Non-pigmented ciliary epithelial cell (primary cell): ENCODE measurements at regions not wholly inside any gene's neighbourhood (a gene's known extent, or its start where the extent isn't known, plus 50 kb on each side); places are given as distances from the start of the nearest gene placed in this dataset.
"Not testable (repeated sequence)": the region's sequence is repeated elsewhere in the genome, so short reads cannot be mapped to it uniquely, and the experiment has no call there.

Experiments used
- DNase-seq: peaks from one replicate; pipeline ENCODE4 v3.0.0-alpha.2; 2010; ENCODE audit warnings: low read depth

DNA sequence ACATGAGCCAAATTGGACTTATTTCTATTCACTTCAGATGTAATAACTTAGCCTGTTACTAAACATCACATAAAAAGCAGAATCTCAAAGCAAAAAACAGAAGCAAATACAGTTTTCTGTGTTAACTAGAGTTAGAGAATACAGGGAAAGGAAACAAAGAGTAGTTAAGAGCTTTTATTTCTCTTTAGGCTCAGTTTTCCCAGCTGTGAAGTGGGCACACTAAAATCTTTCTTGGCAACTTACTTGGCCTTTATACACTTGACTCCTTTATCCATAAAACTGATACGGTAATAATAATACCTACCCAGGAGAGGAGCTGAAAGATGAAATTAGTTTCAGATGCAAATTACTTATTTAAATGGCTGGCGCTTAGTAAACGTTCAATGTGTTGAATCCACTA is 132.8 kb upstream of the SPATS2L start:
- no peak for DNase-seq

DNA sequence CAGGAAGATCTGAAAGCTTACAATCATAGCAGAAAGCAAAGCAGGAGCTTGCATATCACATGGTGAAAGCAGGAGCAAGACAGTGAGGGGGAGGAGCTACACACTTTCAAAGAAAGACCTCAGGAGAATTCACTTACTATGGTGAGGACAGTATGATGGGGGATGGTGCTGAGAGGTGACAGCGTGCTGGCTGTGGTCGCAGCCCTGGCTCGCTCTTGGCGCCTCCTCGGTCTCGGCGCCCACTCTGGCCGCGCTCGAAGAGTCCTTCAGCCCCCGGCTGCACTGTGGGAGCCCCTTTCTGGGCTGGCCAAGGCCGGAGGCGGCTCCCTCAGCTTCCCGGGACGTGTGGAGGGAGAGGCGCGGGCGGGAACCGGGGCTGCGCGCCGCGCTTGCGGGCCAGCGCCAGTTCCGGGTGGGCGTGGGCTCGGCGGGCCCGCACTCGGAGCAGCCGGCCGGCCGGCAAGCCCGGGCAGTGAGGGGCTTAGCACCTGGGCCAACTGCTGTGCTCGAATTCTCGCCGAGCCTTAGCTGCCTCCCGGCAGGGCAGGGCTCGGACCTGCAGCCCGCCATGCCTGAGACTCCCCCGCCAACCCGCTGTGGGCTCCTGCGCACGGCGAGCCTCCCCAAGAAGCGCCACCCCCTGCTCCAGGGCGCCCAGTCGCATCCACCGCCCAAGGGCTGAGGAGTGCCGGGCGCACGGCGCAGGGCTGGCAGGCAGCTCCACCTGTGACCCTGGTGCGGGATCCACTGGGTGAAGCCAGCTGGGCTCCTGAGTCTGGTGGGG is 131.9 kb upstream of the SPATS2L start:
- no peak for DNase-seq

DNA sequence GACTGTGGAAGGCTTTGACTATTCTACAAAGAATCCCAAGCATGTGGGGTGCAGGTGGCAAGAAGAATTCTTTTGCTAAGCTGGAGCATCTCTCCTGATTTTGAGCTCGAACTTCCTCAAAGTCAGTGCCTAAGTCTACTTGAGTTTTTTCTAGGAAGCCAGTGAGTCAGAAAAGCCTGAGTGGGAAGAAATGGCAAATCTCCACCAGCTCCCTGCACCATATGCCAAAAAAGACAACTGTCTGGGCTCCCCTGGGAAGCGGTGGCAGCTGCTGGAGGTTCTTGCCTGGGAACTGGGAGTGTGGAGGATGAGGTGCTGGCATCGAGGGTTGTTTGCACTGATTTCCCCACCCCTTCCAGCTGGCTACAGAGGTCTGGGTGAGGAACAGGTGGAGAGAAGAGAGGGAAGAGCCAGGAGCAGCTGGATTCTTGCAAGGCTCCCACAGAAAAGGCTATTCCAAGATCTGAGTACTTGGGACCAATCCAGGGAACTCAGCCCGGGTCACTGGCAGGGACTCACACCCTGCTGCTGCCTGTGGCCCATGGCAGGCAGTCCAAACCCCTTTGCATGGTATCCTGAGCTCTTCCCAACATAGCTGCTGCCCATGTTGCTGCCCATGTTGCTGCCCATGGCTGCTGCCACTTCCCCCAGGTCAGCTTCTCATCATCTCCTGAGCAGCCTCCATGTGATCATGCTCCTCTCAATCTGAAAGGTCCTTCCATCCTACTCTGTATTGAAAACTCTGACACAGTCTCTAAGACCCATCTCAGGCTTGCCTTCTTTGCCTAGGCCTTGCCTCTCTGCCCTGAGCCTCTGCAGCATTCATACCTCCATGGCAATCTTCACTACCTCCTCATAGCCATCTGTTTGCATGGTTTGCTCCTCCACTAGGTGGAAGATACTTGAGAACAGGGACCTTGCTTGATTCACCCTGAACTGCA is 128.3 kb upstream of the SPATS2L start:
- no peak for DNase-seq

DNA sequence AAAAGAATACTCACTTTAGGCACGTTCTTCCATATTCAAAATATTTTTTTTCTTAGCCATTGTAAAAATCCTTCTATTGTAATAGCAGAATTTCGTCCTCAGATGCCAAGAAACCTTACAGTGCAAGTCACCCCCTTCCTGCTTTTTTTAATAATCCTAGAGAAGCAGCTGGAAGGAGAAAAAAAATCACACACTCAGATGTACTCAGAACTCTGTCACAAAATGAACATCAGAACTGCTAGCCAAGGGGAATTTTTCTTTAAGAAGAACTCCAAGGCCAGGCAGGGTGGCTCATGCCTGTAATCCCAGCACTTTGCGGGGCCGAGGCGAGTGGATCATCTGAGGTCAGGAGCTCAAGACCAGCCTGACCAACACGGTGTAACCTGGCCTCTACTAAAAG is 127.3 kb upstream of the SPATS2L start:
- DNase-seq = no peak

DNA sequence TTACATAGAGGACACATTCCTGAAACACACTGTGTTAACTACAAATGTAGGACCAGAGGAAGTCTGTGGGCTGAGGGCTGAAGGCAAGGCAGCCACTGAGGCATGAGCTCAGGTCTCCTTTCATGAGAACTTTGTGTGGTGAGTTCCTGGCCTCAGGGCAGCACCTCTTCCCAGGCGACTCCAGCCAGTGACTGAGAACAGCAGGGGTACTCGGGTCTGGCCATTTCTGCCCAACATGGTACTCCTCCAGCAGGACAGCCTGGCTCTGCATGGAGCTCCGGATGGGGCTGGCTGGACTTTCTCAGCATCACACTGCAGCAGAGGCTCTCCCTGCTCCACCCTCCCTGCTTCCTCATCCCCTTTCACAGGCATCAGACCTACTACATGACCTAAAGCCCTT is 125.5 kb upstream of the SPATS2L start:
- no peak for DNase-seq

DNA sequence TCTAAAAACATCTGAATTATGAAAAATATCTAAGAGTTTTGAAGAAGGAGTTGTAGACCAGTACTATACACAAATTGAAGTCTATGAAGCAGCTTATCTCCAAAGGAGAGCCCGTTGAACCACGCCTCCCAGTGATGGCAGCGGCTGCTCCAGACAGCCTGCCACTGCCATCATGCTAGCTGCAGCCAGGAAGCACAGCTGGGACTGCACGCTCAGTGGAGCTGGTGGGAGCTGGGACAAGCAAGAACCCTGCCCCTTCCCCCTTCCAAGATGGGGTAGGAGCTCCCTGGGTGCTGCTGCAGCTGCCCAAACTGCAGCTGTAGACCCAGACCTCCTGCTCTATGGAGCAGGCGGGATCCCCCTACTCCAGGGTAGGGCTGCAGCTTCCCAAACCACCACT is 124.7 kb upstream of the SPATS2L start:
- DNase-seq = no peak

DNA sequence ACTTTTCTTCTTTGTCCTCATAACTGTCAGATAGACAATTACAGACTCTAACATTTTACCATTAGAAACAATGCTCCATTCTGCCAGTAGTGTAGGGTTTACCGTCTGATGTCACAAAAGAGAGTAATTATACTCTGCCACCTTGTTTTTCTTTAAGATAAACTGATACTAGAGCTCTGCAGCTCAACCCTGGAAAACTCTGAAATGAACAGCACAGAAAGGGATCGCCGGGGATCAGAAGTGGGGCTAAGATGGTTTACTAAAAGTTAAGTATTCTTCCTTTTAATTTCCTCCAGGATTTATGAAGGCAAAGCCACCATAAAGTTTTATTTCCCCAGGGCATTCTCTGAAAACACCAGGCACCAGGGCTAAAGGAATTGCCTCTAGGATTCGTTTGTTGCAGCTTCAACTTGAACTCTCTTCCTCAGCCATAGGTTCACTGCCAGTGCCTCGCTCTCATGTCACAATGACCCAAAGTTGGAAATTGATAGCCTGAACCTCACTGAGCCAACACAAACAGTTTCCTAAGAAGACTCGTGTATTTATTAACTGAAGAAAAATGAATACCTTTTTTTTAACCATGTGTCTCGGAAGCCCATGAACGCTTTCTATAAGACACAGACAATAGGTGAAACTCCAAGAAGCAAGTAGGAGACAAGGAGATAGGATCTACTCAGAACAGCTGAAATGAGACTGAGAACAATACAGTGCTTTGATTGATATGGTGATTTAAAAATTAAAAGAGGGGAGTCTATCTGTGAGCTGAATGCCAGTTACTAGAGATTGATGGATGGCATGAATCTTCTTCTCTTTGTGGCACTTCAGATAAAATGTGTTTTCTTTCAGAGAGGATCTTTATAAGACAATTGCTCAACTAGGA is 121.5 kb upstream of the SPATS2L start:
- no peak for DNase-seq

DNA sequence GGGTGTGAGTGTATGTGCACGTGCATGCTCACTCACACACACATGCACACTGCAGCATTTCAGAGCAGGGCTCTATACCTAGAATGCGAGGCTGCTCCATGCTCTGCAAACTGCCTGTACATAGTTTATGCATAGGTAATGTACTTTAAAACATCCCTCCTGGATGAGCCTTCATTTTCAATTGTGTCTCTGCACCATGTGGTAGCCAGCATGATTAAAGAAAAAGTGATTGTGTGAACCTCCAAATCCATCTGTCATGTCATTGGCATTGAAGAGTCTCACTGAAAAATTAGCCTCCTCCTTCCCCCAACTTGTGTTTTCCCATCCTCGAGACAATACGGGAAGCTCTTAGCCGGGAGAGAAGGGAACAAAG is 120.9 kb upstream of the SPATS2L start:
- DNase-seq = no peak

DNA sequence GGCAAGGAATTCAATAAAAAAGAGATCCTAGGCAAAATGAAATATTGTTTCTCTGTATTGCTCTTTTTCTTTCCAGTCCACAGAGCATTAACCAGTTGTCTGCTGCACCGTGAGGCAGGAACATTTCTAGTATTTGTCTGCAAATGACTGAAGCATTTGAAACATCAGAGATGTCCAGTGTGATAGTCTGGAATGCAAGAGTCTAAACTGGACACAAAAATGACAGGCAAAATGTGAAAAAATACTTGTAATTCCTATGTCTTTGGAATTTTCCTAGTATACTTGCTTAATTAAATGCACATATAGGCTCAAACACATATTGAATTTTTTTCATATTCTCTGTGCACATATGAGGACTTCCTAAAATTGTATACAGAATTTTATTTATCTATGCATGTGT is 120.5 kb upstream of the SPATS2L start:
- DNase-seq = no peak

DNA sequence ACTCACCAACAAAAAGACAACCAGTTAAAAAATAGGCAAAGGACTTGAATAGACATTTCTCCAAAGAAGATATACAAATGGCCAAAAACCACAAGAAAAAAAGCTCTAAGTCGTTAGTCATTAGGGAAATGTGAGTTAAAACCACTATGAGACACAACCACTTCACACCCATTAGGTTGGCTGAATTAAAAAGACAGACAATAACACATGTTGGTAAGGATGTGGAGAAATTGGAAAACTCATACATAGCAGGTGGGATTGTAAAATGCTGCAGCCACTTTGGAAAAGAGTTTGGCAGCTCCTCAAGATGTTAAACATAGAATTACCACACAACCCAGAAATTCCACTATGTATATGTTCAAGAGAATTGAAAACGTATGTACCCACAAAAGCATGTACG is 117.6 kb upstream of the SPATS2L start:
- DNase-seq = no peak

DNA sequence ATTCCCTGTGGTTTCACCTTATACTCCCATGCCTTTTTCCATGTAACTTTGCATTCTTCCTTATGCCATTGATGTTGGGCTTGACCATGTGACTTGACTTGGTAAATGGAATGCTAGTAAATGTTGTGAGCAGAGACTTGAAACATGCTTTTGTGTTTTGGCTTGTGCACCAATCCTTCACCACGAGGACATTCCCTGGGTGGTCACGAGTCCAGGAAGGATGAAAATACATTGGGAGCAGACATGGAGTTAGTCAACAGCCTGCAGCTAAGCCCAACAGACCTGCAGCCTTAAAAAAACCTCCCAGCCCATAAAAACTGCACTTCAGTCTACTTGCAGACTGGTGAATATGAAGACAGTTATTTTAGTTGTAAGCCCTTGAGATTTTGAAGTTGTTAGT is 116.5 kb upstream of the SPATS2L start:
- DNase-seq = no peak

DNA sequence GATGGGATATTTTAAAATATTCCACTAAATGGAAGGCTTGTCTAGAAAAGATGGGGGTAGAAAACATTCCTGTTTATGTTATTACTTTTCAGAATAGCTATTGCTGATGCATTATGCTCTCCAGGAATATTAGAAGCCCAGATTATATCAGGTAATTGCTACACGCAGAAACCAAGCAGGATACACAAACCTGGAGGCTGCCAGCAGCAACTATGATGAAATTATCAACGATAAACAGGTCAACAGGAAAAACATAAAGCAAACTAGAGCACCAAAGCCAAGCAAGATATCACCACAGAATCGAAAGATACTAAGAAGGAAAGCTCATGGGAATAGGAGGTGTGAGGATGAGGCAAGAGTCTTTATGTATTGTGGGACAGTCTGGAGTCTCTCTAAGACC is 113.2 kb upstream of the SPATS2L start:
- no peak for DNase-seq

DNA sequence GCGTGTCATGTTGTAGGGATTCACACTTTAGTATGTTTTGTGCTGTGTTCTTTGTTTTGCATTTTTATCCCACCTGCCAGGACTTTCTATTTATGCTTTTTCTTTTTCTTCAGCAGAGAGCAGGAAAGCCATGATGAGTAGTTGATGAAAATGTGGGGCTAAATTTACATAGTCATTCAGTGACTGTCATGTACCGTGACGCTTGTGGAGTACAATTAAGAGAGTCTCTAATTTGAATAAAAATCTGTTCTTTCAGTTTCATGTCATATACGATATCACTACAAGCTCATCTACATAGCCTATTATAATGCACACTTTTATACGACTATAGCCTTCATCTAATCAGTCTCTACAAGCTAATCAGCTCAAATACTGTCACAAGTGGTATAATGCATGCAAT is 112.7 kb upstream of the SPATS2L start:
- DNase-seq = no peak

DNA sequence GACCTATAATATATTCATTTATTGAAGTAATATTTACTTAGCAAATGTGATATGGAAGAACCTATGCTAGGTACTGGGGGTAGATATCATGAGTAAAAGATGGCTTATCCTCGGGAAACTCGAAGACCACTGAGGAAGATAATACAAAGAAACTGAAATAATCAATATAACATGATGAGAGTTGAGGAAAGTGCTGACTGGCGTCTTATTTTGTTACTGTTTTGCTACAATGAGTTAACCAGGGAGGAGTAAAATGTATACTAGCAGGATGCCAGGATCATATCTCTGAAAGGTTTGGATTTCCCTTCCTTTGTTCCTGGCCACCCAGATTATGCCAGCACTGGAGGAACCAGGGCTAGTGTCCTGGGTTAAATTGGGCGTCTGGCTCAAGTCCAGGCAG is 111.7 kb upstream of the SPATS2L start:
- DNase-seq = no peak

DNA sequence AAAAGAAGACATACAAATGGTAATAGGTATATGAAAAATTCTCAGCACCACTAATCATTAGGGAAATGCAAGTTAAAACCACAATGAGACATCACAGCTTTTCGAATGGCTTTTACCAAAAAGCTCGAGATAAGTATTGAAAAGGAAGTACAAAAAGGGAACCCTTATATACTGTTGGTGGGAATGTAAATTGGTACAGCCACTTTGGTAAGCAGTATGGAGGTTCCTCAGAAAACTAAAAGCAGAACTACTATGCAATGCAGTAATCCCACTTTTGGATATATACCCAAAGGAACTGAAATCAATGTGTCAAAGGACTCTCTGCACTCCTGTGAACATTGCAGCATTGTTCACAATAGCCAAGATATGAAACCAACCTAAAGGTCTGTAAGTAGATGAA is 107.5 kb upstream of the SPATS2L start:
- no peak for DNase-seq

DNA sequence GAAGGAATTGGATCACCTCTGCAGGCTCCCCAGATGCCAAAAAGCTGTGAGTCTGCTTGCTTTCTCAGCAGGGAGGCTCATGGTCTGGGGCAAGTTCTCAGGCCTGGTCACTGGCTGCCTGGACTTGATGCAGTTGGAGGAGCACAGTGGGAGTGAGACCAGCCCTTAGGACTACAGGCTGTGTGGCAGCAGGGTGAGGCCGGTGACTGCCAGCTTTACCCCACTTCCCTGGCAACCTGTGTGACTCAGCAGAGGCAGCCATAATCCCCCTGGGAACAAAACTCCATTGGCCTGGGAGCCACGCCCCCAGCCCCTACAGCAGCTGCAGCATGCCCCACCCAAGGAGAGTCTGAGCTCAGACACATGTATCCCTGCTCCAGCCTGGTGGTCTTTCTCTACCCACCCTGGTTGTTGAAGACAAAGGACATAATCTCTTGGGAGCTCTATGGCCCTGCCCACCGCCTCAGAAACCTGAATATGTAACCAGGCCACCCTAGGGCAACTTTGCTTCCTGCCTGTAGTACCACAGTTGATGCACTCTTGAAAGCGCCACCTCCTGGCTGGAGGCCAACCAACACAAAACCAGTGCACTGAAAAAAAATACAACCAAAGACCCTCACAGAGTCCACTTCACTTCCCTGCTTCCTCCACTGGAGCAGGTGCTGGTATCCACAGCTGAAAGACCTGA is 106.8 kb upstream of the SPATS2L start:
- DNase-seq = no peak

DNA sequence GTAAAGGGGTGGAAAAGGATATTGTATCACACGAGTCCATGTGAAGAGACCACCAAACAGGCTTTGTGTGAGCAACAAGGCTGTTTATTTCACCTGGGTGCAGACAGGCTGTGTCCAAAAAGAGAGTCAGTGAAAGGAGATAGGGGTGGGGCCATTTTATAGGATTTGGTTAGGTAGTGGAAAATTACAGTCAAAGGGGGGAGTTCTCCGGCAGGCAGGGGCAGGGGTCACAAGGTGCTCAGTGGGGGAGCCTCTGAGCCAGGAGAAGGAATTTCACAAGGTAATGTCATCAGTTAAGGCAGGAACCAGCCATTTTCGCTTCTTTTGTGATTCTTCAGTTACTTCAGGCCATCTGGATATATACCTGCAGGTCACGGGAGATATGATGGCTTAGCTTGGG is 104.7 kb upstream of the SPATS2L start:
- DNase-seq = not testable (repeated sequence)

DNA sequence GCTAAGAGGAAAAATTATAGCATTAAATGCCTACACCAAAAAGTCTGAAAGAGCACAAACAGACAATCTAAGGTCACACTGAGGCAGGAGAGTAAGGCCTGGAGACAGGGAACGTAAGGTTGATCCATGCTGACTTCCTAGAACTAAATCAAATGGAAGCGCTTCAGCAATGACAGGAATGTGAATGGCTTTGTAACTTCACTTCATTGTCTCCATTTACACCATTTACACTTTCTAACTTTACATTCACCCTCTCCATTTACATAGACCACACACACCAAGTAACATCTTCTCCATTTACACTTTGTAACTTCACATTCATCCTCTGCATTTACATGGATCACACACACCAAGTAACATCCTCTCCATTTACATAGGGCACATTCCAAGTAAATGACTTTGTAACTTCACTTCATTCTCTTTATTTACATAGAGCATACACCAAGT is 103.1 kb upstream of the SPATS2L start:
- no peak for DNase-seq

DNA sequence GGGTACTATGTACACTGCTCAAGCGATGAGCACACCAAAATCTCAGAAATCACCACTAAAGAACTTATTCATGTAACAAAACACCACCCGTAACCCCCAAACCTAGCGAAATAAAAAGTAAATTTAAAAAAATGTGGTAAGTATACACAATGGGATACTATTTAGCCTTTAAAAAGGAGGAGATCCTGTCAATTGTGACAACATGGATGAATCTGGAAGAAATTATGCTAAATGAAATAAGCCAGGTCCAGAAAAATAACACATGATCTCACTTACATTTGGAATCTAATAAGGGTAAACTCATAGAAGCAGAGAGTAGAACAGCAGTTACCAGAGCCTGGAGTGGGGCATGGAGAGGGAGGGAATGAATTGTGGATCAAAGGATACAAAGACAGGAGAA is 98.5 kb upstream of the SPATS2L start:
- DNase-seq = no peak

DNA sequence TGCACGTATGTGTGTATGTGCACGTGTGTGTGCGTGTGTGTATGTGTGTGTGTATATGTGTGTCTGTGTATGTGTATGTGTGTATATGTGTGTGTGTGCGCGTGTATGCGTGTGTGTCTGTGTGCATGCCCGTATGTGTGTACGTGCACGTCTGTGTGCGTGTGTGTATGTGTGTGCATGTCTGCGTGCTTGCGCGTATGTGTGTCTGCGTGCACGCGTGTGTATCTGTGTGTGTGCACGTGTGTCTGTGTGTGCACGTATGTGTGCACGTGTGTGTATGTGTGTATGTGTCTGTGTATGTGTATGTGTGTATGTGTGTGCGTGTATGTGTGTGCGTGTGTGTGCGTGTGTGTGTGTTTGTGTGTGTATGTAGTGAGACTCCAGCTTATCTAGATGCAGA is 97.5 kb upstream of the SPATS2L start:
- DNase-seq = no peak

DNA sequence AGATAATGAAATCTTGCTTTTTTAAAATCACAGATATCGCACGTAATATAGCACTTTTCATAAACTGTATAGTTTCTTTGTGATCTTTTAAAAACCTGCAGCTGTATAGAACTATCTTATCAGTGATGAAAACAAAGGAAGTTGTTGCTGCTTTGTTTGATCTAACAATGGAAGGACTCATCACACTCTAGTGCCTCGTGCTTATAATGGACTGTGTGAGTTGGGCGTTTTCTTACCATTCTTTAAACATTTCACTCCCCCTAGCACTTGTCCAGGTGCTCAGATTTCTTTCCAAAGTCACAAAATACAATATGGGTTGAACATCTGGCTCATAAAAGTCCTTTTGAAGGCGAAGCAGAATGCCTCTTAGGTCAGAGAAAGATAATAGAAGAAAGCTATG is 94.8 kb upstream of the SPATS2L start:
- no peak for DNase-seq
